NT2/D1 (cell line): ENCODE measurements at regions not wholly inside any gene's neighbourhood (a gene's known extent, or its start where the extent isn't known, plus 50 kb on each side); places are given as distances from the start of the nearest gene placed in this dataset.

ENCODE experiments used
- SUZ12 ChIP-seq: IDR thresholded peaks from 2 replicates; pipeline ENCODE4 v1.6.1; 2011; ENCODE audit not compliant: insufficient read length, insufficient read depth; ENCODE audit errors: extremely low read depth
- YY1 ChIP-seq: IDR thresholded peaks from 2 replicates; pipeline ENCODE4 v1.6.1; 2011; ENCODE audit not compliant: insufficient read length, insufficient read depth

DNA sequence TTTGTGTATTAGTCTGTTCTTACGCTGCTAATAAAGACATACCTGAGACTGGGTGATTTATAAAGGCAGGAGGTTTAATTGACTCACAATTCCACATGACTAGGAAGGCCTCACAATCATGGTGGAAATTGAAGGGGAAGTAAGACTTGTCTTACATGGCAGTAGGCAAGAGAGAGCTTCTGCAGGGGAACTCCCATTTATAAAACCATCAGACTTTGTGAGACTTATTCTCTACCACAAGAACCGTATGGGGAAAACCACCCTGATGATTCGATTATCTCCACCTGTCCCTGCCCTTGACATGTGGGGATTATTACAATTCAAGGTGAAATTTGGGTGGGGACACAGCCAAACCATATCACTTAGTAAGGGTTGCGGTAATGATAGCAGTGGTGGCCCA lies 833.1 kb downstream of the FLRT2 start:
- TF ChIP-seq SUZ12: no peak
- TF ChIP-seq YY1: no peak
